HG03175 (cell line): ENCODE measurements at regions not wholly inside any gene's neighbourhood (a gene's known extent, or its start where the extent isn't known, plus 50 kb on each side); places are given as distances from the start of the nearest gene placed in this dataset.
A peak's percentile ranks its signal among the peaks of the same experiment; 100 is the strongest.
"Not testable (repeated sequence)": the region's sequence is repeated elsewhere in the genome, so short reads cannot be mapped to it uniquely, and the experiment has no call there.

ENCODE experiments used
- ATAC-seq: cut with Tn5 transposase; IDR thresholded peaks from one replicate; pipeline ENCODE4 v1.9.1; 2021; ENCODE audit warnings: mild to moderate bottlenecking, moderate library complexity; ENCODE audit not compliant: unreplicated experiment

GRCh38 chr20:5696011-5696559 is 54.1 kb upstream of the SHLD1 start:
- no peak for ATAC-seq

GRCh38 chr20:5691918-5692618 is 58.1 kb upstream of the SHLD1 start:
- ATAC-seq, result peak; percentile 100

- ATAC-seq, result no peak
Observed at GRCh38 chr20:5689463-5689862, 60.7 kb upstream of the SHLD1 start.

DNA sequence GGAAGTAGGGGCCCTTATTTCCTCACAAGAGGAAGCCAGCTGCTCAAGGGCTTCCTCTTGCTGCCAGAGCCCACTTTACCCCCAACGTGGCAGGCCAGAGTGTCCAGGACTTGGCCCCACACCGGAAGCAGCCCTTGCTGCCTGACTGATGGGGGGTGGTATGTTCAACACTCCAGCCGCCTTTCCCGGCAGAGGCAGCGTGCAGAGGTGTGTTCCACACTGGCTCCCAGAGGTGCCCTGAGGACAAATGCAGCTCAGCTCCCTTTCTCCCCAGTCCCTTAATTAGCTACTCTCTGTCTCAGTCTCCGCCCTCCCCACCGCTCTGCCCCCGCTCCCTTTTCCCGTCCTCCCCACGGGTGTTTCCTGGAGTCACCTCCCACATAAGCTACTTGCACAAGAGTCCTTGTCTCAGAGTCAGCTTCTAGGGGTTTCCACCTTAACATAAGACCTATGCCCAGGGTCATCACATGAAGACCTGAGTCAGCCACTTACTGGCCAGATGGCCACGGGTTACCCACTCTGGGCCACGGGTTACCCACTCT is 61.7 kb upstream of the SHLD1 start:
- no peak for ATAC-seq

DNA sequence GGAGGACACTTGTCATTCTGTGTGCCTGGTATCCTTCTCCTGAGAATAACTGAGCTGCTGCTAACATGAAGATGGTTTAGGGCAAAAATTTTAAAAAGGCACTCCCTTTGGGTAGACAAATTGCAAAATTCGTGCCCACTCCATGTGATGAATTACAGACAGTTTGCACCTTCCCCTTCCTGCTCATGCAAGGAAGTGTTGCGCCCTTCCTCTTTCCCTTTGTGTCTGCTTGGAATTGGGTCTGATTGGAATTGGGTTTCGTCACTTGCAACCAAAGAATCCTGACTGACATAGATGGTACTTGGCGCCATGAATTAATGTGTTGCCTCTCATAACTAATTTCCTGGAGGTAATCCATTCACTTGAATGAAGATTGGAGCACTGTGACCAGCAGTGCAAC is 62.3 kb upstream of the SHLD1 start:
- no peak for ATAC-seq

DNA sequence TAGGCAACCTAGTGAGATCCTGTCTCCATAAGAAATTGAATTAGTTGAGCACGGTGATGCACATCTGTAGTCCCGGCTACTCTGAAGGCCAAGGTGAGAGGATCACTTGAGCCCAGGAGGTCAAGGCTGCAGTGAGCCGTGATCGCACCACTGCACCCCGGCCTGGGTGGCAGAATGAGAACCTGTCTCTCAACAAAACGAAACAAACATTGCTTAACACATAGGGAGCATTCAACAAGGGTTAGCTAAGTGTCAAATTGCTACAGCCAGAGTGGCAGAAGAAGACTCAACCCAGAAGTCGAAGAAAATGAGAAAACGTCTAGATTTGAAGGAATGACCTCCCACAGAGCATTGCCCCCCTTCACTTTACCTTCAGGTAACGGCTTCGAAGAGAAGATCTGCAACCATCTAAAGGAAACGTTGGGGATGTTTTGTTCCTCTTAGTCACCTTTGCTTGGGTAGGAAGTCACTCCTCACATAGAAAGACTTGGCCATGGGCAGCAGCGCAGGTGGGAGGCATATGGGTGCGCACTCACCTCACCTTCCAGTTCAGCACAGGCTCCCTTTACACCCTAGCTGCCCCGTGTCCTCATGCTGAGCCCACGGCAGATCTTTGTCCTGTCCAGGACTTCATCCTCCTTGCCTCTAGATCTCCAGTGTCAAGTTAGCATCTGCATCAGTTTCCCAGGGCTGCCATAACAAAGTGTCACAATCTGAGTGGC is 63.7 kb upstream of the SHLD1 start:
- ATAC-seq, result no peak

DNA sequence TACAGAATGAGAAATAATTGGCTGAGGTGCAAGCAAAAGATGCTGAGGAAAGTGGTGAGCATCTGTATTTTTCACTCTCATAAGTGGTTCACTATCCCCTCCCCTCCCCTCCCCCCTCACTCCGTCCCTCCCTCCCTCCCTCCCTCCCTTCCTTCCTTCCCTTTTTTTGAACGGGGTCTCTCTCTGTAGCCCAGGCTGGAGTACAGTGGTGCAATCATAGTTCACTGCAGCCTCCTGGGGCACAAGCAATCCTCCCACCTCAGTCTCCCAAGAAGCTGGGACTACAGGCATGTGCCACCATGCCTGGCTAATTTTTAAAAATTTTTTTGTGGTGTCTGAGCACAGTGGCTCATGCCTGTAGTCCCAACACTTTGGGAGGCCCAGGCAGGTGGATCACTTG is 67.6 kb upstream of the SHLD1 start:
- ATAC-seq, result not testable (repeated sequence)

DNA sequence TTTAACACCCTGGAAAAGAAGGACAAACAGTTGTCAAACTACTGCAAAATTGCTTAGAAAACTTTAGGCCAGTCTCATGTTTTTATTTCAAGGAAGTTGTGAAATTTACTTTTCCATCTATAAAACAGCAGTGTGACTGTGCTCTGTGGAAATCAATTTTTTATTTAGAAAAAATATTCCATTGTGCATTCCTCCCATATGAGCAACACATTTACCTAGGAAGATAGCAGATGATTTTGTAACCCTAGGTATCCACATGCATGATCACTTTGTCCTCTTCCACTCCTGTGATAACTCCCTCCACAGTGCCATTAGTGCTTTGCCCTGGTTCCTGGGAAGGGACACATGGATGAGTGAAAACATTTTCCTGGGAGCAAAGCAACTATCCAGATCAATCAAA is 69.4 kb upstream of the GPCPD1 start:
- ATAC-seq, result no peak

DNA sequence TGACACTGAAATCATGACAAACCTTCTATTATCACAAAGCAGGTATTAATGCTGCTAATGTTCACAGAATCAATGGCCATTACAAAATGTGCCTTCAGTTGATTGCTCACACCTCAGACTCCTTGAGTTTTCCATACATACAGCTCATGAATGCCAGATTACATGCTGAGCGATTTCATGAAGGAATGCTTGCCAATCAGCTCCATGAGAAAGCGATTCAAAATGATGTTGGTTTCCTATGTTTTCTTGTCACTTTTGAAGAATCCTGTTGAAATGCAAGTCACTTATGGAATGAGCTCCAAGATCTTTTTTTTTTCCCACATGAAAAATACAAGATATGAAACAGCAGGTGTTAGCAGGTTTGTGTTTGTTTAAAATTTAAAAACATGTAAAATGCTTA is 68.0 kb upstream of the GPCPD1 start:
- no peak for ATAC-seq

DNA sequence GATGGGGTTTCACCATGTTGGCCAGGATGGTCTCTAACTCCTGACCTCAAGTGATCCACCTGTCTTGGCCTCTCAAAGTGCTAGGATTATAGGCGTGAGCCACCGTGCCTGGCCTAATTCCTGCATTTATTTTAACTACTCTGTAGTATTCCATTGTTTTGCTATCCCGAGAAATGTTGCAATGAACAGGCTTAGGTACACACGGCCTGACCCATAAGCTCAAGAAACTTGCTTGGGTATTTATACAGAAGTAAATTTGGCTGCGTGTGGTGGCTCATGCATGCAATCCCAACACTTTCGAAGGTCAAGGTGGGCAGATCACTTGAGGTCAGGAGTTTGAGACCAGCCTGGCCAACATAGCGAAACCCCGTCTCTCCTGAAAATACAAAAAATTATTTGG is 67.1 kb upstream of the GPCPD1 start:
- ATAC-seq, result not testable (repeated sequence)

DNA sequence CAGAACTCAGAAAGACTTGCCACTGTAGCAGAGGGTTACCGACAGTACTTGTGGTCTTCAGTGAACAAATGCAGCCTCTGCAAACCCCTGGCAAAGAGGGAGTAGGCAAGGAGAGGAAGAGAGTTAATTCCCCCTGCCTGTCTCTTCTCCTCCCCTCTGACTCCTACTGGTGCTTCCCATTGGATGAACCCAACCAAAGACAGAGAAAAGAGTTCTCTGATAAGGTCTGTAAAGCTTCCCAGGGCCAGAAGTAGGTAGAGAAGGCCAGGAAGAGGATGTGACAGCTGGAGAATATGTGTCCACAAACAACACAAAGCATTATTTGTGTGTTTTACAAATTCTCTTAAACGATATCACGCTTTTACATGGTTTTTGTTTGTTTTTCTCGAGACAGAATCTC is 66.6 kb upstream of the GPCPD1 start:
- no peak for ATAC-seq

- ATAC-seq, result no peak
Observed at GRCh38 chr20:5675103-5676091, 64.6 kb upstream of the GPCPD1 start.

- peak; percentile 80 for ATAC-seq
Observed at GRCh38 chr20:5674176-5674660, 63.4 kb upstream of the GPCPD1 start.

DNA sequence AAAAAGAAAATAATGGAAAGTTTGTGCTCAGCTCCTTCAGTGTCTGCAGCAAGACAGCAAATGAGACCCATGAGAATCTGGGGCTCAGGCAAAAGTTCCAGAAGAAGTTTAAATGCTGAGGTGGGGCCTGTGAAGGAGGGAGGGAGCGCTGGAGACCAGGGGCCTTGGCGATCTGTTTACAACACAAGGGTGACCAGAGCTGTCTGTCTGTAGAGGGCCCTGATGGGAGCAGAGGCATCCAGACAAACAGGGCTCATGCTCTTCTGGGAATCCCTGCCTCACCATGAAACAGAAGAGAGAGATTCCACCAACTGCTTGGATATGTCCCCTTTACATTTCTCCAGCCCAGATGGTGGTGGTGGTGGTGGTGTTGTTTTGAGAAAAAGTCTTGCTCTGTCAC is 60.1 kb upstream of the GPCPD1 start:
- no peak for ATAC-seq

DNA sequence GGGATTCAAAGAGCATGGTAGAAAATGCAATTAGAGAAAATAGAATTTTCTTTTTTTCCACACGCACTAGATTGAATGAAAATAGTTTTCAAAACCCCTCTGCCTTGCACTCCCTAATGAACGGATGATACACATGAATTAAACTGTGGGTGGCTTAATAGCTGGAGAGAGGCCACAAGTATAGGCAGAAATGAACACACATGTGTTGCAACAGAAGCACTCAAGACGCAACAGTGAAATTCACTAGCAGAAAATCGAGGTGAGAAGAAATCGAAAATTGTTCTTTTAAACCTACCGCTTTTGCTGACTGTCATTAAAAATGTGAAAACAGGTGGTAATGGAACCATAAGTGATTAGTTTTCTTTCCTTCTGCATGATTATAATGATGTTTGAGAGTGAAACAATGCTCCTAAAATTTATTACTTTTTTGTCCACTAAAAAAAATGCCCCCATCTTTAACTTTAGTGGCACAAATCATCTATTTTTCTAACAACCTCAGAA is 59.3 kb upstream of the GPCPD1 start:
- no peak for ATAC-seq

- no peak for ATAC-seq
Observed at GRCh38 chr20:5668529-5668868, 57.7 kb upstream of the GPCPD1 start.

DNA sequence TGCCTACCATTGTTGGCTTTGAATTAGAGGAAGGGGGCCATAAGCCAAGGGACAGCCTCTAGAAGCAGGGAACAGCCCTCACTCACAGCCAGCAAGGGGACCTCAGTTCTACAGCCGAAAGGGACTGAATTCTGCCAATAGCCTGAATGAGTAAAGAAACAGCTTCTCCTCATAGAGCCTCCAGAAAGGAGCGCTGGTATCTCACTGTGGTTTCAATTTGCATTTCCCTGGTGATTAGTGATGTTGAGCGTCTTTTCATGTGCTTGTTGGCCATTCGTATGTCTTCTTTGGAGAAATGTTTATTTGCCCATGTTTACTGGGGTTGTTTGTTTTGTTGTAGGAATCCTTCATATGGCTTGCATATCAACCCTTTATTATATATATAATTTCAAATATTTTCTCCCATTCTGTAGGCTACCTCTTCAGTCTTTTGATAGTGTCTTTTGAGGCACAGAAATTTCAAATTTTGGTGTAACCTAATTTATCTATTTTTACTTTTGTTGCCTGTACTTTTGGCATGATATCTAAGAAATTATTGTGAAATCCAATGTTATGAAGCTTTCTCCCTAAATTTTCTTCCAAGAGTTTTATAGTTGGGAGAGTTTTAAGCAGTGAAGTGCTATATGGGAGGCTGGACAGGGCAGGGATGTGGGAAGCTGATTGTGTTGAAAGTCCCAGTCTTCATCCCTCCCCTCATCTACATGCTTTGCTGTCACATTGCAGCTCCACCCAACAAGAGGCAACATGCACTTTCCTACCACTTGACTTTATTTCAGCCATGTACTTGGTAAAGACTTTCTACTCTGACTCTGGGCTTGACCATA is 57.1 kb upstream of the GPCPD1 start:
- no peak for ATAC-seq

- ATAC-seq, result no peak
Observed at GRCh38 chr20:5665417-5665816, 54.6 kb upstream of the GPCPD1 start.

- no peak for ATAC-seq
Observed at GRCh38 chr20:5663396-5663795, 52.6 kb upstream of the GPCPD1 start.

GRCh38 chr20:5662769-5663168 is 52.0 kb upstream of the GPCPD1 start:
- no peak for ATAC-seq
